Activated CD4-positive, alpha-beta T cell treated with anti-CD3 and anti-CD28 coated beads, Interleukin-2, amount 50 U/mL, for 1 hour (primary cell): ENCODE measurements at regions not wholly inside any gene's neighbourhood (a gene's known extent, or its start where the extent isn't known, plus 50 kb on each side); places are given as distances from the start of the nearest gene placed in this dataset.
"Not testable (repeated sequence)": the region's sequence is repeated elsewhere in the genome, so short reads cannot be mapped to it uniquely, and the experiment has no call there.

Experiments
- DNase-seq: peaks from one replicate; pipeline ENCODE4 v3.0.0-alpha.2; 2020

DNA sequence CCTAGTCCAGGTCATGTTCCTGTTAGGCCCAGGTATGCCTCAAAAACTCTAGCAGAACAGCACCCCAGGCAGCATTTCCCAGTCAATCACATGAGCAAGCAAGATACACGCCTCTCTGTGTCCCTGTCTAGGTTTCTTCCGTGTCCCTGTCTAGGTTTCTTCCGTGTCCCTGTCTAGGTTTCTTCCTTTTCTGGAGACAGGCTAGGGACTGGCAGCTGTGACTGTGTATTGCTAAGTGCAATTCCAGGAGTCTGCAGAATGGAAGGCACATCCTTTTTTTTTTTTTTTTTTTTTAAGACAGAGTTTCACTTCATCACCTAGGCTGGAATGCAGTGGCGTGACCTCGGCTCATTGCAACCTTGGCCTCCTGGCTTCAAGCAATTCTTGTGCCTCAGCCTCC, 77.6 kb downstream of the SETD4 start:
- DNase-seq = no peak

DNA sequence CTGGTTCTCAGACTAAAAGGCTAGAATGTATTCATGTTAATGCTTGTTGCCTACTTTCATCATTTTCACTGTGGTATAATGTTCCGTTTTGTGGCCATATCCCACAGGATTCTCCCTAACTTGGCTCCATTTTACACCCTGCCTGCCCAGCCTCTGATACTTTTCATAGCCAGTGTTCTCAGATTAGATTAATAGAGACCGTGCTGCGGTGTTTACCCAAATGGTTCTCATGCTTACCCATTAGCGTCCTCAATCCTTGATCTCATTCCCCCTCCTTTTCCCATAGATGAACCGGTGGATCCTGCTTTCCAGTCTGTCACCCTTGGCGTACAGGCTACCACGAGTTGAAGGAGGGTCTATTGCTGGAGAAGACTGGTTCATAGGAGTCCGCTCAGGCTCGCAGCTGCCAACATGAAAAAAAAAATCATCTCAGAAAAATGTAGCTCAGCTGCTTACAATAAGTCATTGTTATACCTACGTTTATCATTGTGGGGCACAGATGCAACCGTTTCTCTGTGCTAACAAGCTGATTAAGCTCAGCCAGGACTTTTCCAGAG, 78.7 kb downstream of the SETD4 start:
- DNase-seq = no peak

DNA sequence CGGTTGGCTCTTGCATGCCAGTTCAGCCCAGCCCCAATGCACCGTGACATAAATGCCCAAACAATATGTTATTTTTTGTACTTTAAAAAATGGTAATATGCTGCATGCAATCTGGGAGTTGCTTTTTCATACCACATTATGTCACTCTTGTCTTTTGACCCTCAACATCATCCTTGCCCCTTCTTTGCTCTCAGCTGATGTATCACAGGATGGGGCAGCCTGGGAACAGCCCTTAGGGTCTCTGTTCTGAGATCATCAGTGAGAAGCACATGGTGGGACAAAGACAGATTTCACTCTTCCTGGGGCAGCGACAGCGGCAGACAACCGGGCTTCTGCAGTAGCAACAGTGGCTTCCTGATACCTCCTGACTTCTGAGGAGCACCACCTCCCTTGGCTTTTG, 79.5 kb downstream of the SETD4 start:
- DNase-seq = no peak

DNA sequence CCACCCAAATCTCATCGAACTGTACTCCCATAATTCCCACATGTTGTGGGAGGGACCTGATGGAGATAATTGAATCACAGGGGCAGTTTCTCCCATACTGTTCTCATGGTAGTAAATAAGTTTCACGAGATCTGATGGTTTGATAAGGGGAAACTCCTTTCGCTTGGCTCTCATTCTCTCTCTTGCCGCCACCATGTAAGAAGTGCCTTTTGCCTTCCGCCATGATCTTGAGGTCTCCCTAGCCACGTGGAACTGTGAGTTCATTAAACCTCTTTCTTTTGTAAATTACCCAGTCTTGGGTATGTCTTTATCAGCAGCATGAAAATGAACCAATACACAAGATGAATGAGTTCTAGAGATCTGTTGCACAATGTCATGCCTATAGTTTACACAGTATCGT, 82.5 kb downstream of the SETD4 start:
- not testable (repeated sequence) for DNase-seq

DNA sequence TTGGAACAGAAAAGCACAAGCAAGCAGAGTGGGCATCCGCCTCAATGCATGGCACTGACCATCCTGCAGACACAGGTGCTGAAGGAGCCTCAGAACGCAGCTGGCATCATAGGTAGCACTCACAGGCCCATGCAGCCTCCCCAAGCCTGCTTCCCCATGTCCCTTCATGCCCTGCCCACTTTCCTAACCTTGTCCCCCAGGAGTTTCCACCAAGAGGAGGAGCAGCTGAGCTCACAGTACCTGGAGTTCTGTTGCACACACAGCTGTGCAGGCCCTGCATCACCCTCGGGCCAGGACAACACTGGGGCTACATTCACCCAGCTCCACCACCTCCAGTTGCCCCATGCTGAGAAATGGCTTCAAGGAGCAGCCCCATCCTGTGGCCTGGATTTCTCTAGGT, 83.4 kb downstream of the SETD4 start:
- no peak for DNase-seq

DNA sequence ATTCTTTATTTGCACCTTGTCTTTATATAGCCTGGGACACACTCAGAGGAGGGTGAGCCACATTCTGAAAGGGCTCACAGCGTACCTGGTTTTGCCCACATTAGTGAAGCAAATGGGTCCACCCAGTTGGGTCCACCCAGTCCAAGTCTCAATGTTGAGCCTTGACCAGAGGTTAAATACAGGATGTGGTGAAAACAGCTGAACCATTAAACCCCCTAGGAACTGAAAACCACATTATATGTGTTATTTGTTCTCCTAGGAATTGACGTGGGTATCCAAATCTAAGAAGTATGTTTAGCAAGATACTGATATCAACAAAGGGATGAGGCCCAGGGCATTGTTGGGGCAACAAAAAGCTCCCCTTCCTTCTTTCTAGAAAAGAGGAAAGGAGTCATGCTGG, 83.8 kb downstream of the SETD4 start:
- DNase-seq = no peak

DNA sequence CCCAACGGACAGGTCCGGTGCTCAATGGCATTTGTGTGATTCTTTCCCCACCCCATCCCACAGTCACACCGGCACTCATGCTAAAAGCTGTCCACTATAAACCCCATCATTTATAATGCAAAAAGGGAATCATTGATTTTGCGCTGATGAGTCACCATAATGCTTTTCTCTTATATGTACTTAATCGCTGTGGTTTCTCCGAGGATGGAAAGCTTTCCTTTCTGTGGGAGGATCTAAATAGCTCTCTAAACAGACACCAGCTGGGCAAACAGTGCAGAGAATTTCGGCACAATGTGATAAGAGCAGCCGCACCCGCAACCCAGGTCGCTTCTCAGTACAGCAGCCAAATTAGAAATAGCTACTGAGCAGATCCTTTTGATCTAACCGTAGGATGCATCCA, 85.6 kb downstream of the SETD4 start:
- DNase-seq = no peak

DNA sequence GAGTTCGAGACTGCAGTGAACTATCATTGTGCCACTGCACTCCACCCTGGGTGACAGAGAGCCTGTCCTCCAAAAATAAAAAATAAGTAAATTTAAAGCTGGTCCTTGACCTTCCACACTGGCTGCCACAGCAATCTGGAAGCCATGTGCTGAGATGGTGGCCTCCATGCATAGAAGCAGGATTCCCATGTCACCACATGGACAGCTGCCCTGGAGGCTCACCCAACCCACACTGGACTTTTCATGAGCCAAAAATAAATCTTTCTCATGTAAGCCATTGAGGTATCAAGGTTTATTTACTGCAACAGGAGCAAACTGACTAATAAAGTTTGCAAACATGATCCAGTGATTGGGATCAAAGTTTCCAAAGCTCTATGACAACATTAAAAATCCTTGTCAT, 88.5 kb downstream of the SETD4 start:
- no peak for DNase-seq

DNA sequence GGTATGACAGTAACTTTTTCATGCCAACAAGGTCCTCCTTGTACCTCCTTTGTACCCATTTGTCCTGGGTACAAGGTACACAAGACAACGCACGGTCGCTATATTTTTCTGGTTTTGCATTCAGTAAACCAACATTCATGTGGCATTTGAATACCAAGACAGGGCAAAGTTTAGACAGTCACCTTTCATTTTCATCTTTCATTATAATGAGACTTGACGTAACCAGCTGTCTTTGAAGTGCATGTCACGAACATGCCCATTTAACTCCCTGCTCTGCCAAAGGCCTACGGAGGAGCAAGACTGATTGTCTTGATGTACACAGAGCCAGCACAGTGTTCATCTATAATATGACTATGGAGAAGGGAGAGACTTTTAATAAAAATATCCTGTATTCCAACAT, 91.0 kb downstream of the SETD4 start:
- DNase-seq = no peak

DNA sequence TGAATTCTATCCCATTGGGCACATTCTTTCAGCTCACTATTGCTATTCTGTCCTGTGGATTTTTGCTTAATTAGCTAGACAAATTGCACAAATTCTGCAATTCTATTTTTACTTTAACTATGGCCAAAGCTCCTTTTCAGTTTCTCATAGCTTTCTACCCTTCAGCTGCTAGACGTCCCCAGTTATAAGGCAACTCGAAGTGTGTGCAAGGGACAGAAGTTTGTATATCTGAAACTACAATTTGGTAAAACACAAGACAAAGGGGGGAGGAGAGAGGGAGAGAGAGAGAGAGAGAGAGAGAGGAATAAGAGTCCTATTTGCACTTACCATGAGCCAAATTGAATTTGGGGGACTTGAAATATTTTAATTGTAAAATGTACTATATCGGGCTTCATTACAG, 91.8 kb downstream of the SETD4 start:
- no peak for DNase-seq

DNA sequence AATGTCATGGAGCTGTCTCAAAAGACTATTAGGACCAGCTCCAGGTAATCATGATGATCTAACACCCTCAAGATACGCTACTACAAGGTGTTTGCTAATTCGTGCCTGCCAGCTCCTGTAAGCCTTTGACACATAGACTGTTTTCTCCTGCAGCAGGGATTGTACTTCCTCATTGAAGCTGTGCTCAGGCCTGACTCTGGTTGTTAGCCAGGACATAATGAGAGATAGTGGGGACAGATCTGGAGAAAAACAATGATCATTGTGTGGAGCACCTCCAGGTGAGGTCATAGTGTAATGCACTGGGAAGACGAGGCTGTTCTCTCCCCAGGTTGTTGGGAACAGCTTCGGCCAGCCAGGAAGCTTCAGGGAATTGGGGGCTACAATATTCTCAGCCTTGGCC, 94.6 kb downstream of the SETD4 start:
- DNase-seq = no peak

DNA sequence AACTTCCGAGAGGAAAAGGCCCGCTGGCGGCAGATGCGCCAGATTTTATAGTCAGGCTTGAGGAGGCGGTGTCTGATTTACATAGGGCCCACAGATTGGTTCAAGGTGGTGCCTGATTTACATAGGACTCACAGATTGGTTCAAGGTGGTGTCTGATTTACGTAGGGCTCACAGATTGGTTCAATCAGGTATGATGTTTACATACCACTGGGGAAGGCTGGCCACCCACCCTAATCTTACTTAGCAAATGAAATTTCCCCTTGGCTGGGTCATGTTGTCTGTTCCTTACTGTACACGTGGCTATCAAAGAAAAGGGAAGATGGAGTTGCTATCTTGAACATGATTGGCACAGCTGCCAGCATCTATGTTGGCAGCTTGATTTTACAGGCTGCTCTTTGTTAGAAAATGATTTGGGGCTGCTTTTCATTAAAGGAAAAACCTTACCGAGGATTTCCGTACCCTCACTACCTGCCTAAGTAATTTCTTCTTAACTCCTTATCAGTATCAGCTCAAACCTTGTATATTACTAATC, 96.3 kb downstream of the SETD4 start:
- no peak for DNase-seq

DNA sequence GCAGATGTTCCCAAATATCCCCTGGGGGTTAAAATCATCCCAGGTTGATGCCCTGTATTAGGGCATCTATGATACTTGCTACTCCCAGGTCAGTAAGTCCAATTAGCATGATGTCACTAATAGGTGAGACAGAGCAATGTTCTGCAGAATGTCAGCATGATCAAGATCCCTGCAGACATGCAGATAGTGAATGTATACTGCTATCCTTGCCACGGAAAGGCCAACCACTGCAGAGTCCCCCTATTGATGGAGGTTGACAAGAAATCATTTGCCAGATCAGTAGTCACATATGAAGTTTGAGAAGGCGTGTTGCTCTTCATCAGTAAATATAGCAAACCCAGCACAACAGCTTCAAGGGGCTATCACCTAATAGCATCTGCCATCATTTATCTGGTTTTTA, 97.4 kb downstream of the SETD4 start:
- no peak for DNase-seq

DNA sequence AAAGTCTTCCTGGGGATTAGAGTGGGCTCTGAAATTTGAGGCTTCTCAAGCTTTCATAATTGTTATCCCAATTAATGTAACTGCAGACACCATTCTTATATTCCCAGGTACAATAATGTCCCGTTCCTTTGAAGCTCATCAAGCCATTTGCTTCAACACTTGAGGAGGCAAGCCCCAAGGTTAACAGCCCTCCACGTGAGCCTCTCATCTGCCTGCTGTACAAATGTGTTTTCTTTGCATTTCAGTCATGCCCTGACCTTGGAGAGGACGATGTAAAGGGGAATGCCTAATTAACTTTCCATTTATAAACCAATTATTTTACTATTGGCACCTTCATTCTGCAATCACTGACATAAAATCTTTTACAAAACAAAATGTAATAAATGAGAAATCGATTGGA, 106.3 kb downstream of the SETD4 start:
- no peak for DNase-seq

DNA sequence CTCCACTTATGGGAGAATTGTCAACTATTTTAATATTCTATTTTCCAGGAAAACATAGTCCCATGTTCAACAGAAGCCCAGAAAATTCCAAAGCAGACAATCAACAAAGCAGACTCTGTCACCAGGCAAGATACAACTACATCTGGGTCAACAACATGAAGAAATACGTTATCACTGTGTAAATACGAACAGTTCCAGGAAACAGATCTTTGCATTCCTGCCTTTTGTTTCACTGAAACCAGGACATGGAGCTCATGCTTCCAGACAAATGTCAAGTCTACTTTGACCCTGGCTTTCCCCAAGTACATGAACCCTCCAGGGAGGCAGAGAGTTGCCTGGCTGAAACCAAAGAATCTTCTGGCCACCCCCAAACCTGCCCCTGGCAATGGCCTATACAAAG, 106.7 kb downstream of the SETD4 start:
- no peak for DNase-seq

DNA sequence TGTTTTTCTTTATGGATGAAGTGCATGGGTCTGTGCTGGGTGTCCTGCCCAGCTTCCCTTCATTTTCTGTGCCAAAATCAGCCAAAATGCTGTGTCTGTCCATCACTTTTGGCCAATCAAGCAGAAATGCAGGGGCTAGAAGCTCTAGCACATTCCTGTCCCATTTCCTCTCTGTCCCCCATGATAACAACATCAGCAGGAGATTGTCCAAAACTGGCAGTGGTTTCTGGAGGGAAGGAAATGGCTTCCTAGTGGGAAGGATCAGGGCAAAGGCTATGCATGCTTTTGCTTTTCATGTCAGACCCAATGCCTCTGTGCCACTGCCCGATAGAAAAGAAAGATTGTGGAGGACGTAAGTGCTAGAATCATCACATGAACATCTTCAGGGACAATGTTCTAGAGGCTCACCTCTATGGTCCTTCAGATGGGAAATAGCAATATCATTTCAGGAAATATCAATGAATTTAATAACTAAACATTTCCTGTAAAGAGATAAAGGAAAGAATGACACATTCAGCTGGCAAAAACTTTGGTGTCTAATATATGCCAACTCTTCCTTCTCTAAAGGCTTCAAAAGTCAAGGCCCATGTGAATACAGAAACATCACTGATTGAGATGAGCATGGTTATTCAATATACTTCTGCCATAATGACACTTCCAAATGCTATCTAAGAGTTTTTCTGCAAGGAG, 107.5 kb downstream of the SETD4 start:
- no peak for DNase-seq

DNA sequence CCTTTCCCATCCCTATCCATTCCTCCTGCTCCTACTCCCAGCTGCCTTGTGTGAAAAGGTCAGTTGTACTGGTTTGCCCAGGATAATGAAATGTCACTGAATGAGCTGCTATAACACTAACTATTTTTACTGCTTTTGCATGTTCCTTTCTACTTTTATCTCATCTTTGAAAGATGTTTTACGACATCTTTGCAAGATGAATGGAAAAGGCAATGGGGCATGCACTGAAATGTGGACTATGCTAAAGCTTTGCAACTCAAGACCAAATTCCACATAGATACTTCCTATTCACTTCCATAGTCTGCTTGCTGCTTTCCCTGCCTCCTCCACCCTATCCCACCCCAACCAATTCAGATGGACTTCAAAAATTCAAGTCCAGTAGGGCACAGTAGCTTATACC, 111.3 kb downstream of the SETD4 start:
- no peak for DNase-seq

DNA sequence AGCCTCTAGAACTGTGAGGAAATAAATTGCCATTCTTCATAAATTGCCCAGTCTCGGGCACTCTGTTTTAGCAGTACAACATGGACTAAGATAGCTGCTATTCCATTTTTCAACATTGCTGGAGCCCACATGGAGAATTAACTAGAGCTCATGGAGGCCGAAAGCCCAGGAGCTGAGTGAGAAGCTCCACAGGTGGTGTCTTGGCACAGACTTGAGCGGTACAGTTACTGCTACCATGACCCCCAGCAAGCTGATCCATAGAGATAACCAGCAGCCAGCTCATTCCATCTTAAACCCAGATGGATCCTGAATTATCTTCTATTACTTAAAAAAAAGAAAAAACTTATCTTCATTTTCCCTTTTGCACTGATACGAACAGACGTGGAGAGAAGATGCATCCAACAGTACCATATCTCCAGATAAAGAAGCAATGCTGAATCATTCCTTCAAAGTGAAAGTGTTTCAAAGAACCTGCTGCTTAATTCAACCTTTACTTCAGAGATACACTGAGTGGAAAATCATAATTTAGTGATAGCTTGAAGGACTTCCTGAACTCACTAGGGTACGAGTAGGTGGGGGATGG, 115.1 kb downstream of the SETD4 start:
- no peak for DNase-seq

DNA sequence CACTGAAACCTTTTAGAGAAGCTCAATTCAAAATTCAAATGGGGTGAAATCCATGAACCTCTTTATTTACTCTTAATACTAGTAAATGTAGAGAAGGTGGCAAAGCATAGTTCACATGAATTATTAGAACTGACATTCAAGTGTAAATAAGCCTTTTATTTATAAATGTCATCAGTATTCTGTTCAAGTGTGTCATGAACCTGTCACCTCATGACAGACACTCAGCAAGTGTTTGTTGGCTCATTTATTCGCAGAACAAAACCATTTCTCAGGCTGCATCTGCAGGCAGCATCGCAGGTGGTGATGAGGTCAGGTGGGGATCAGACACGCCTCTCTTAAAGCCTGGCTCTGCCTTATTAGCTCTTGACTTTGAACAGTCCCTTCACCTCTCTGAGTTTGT, 116.6 kb downstream of the SETD4 start:
- DNase-seq = no peak

DNA sequence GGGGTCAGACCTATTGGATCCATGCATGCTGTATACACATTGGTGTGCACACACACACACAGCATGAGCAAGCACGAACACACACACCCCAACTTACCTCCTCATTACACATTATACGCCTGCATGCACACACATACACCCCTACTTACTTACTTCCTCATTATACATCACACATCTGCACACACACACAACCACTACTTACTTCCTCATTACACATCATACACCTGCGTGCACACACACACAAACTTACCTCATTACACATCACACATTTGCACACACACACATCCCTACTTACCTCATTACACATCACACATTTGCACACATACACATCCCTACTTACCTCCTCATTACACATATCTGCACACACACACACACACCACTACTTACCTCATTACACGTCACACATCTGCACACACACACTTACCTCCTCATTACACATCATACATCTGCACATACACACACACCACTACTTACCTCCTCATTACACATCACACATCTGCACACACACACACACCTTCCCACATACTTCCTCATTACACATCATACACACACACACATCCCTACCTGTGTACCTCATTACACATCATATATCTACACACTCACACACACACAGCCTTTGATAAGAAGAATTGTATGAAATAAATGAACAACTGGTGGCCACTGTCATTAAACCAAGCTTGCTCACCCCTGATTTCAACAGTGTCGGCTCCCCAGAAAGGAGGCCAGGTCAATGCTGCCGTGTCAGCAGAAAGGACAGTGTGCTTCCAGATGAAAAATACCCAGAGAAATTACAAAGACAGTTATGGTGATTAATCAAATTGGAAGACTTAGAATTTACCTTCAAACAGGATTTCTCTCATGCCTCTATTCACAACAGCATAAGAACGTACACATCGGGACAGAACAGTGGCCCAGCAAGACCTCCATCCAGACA, 117.8 kb downstream of the SETD4 start:
- no peak for DNase-seq

DNA sequence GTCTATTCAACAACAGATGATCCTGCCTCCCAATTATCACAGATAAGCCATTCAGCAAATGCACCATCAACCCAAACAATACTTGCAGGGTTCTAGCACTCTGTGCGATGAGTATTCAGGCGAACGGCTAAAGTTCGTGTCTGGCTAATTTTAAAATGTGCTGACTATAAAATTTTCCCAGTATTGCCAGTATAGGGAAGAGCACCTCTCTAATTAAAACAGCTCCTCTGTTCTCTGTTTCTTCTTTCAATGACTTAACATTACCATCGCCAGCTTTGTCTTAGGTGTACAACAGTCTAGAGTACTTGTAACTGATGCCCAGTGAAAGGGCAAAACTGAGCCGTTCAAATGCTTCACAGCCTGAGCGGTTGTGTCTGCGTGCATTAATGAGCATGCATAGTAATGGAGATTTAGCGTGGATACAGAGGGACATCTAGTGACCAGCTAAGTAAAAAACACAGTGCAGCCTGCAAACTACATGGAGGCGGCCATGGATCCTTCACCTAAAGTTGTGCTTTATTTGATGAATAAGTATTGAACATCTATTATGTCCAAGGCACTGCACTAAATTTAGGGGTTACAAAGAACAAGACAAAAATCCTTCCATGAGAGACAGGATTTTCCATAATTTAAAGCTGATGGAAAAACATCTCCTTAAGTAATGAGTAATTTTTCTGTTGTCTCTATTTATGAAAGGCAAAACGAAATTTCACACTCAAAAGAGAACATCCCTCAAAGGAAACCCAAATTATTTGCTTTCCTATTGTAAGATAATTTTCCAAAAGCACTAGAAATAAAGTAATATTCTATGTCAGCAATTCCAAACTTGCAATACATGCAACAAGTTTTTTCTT, 120.0 kb downstream of the SETD4 start:
- no peak for DNase-seq

DNA sequence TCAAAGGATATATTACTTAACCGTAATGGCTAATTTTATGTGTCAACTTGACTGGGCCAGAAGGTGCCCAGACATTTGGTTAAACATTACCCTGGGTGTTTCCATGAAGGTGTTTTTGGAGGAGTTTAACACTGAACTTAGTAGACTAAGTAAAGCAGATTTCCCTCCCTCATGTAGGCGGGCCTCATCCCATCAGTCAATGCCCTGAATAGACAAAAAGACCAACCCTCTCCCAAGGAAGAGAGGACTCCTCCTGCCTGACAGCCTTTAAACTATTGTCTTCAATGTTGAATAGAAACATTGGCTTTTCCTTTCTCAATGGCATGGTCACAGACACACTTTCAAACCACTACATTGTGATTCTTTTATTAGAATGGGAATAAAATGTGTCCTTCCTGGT, 121.9 kb downstream of the SETD4 start:
- no peak for DNase-seq

DNA sequence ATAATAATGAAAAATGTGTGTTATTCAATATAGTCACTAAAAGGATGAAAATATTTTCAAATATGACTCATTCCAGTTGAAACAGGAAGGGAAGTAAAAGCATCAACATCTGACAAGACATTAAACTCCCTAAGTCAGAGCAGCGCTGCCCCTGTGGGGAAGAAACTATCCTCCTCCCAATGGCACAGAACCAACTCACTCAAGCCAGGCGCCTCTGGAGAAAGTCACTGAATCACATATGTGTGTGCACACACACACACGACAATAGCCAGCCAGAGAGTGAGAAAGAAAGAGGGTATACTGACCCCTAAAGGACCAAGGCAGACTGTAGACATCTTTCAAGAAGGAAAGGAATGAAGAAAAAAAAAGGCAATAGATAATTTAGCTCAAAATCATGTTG, 126.9 kb downstream of the SETD4 start:
- no peak for DNase-seq
